ENCODE measurements at regions not wholly inside any gene's neighbourhood (a gene's known extent, or its start where the extent isn't known, plus 50 kb on each side); places are given as distances from the start of the nearest gene placed in this dataset.

DNA sequence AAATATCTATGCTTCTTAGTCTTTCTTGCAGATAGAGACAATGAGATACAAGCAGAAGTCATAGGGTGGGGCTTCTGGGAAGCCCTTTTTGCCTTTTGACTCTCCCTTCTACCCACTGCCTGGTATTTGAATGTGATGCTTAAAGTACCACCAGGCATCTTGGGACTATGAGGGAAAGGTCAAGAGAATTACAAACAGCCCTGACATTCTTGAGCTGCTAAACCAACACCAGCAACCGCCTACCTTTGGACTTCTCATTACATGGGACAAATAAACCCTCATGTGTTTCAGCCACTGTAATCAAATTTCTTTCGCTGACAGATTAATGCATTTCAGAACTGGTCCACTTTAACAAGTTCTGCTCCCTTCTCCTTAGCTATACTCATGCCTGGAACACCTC, 112.8 kb downstream of the LUZP4 start:
- TF ChIP-seq NFIC (IDR thresholded peaks at IDR 0.05) (no peak), YY1 (IDR thresholded peaks at IDR 0.05; ENCODE audit: low read depth) (no peak), CREB1 (IDR thresholded peaks at IDR 0.05; ENCODE audit: low read depth) (no peak), EP300 (IDR thresholded peaks at IDR 0.05; ENCODE audit: borderline replicate concordance) (no peak)

DNA sequence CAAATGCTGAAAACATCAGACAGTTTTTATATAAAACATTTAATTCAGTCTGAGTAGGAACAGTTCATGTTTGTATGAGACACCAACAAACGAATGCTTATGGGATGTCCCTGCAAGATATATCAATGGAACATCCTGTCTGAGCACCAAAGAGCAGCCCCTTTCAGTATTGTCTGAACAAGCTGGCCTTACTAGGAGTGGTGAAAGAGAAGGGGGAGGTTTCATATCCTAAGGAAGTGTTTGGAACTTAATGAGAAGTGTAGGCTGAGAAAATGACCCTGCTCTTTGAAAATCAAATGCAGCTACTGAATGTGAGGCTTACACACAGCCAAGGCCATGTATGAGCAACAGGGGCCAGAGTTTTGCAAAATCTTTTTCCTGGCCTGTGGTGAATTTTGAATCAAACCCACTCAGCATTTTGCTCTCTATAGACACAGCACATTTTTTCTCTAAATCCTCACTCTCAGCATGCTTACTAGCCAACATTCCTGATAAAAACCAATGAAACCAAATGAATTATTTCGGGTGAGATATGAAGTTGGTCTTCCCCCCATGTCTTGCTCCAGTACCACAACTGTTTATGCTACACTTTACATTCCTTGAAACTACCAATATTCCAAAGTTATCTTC, 119.4 kb downstream of the LUZP4 start:
- TF ChIP-seq, protein P1, sequence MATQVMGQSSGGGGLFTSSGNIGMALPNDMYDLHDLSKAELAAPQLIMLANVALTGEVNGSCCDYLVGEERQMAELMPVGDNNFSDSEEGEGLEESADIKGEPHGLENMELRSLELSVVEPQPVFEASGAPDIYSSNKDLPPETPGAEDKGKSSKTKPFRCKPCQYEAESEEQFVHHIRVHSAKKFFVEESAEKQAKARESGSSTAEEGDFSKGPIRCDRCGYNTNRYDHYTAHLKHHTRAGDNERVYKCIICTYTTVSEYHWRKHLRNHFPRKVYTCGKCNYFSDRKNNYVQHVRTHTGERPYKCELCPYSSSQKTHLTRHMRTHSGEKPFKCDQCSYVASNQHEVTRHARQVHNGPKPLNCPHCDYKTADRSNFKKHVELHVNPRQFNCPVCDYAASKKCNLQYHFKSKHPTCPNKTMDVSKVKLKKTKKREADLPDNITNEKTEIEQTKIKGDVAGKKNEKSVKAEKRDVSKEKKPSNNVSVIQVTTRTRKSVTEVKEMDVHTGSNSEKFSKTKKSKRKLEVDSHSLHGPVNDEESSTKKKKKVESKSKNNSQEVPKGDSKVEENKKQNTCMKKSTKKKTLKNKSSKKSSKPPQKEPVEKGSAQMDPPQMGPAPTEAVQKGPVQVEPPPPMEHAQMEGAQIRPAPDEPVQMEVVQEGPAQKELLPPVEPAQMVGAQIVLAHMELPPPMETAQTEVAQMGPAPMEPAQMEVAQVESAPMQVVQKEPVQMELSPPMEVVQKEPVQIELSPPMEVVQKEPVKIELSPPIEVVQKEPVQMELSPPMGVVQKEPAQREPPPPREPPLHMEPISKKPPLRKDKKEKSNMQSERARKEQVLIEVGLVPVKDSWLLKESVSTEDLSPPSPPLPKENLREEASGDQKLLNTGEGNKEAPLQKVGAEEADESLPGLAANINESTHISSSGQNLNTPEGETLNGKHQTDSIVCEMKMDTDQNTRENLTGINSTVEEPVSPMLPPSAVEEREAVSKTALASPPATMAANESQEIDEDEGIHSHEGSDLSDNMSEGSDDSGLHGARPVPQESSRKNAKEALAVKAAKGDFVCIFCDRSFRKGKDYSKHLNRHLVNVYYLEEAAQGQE (IDR thresholded peaks at IDR 0.05; ENCODE audit: low read depth): no peak
- TF ChIP-seq, protein P2, sequence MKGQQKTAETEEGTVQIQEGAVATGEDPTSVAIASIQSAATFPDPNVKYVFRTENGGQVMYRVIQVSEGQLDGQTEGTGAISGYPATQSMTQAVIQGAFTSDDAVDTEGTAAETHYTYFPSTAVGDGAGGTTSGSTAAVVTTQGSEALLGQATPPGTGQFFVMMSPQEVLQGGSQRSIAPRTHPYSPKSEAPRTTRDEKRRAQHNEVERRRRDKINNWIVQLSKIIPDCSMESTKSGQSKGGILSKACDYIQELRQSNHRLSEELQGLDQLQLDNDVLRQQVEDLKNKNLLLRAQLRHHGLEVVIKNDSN (IDR thresholded peaks at IDR 0.05): no peak
- TF ChIP-seq EGR1 (IDR thresholded peaks at IDR 0.05) (no peak), EP300 (IDR thresholded peaks at IDR 0.05; ENCODE audit: borderline replicate concordance) (no peak), TEAD4 (IDR thresholded peaks at IDR 0.05) (no peak), ZBTB7A (IDR thresholded peaks at IDR 0.05; ENCODE audit: low read depth) (no peak)

DNA sequence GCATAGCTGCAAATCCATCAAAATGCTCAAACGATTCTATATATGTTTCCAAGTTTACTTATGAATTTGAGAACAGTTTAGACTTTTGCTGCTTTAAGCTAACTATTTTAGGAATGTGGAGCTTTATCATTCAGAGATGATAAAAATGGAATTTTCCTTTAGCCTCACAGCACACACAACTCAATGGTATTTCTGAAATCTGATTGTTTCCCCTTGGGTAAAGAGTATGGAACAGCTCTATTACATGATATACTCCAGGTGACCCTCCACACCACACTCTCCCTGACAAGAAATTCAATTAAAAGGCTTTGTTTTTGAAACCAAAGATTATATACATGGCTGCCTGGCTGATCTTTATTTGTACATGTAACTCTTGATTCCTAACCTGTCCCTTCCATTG, 120.0 kb downstream of the LUZP4 start:
- TF ChIP-seq RAD21 (IDR thresholded peaks at IDR 0.05; ENCODE audit: low read depth) (no peak), EGR1 (IDR thresholded peaks at IDR 0.05) (no peak), TCF12 (IDR thresholded peaks at IDR 0.05; ENCODE audit: low read depth) (no peak), TAF1 (IDR thresholded peaks at IDR 0.05; ENCODE audit: low read depth) (no peak)
- TF ChIP-seq, protein P3, sequence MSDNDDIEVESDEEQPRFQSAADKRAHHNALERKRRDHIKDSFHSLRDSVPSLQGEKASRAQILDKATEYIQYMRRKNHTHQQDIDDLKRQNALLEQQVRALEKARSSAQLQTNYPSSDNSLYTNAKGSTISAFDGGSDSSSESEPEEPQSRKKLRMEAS (IDR thresholded peaks at IDR 0.05): no peak

DNA sequence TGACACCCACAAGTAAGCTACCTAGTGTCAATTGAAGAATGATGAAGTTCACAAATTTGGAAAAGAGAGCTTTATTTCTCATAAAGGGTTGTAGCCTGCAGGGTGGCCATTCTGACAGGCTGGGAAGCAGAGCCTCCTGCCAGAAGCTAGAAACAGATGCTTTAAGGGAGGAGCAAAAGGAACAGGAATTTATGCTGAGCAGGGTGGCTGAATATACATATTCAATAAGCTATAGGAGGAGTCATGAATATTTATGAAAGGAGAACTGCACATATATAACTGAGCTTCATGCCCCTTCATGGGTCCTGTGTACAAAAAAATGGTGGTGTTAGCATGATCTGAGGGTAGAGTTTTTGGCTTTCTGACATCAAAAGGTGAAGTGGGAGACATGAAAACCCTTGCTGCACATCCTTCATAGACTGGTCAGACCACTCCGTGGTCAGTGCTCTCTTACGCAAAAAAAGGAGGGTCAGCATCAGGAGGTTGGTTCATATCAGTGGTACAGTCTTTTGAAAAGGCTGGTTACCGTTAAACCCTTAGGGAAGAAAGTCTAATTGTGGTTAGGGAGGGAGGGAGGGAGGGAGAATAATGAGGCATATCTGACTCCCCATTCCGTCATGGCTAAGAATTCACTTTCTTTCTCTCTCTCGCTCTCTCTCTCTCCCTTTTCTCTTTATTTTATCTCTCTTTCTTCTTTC, 121.4 kb downstream of the LUZP4 start:
- TF ChIP-seq EP300 (IDR thresholded peaks at IDR 0.05; ENCODE audit: borderline replicate concordance) (no peak), EGR1 (IDR thresholded peaks at IDR 0.05) (no peak), CEBPB (IDR thresholded peaks at IDR 0.05) (no peak), FOXM1 (IDR thresholded peaks at IDR 0.05; ENCODE audit: borderline replicate concordance, low read depth) (no peak), TCF12 (IDR thresholded peaks at IDR 0.05; ENCODE audit: low read depth) (no peak), ZBTB7A (IDR thresholded peaks at IDR 0.05; ENCODE audit: low read depth) (no peak)

DNA sequence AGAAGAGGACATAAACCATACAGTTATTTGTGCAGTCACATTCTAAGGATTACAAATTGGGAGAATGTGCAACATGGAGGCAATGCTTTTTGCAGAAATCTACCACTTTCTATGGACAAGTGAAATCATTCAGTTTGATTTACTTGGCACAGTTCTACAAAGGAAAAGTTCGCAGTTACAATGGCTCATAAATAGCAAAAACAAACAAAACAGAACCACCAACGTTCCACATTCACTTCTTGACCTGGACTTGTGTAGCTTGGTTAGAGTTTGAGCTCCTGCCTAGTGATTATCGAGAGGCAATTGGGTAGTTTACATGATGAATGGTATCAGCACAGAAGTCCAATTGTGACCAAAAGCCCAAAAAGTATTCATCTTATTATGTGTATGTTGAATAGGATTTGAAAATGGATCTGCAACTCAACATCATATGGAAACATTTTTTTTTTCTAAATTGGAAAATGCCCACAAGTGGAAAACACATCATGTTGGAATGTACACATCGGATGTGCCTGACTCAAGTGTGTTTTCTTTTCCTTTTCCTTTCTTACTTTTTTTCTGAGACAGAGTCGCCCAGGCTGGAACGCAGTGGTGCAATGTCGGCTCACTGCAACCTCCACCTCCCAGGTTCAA, 123.8 kb downstream of the LUZP4 start:
- TF ChIP-seq RAD21 (IDR thresholded peaks at IDR 0.05; ENCODE audit: low read depth) (no peak), TAF1 (IDR thresholded peaks at IDR 0.05; ENCODE audit: low read depth) (no peak), CEBPB (IDR thresholded peaks at IDR 0.05) (no peak), TCF12 (IDR thresholded peaks at IDR 0.05; ENCODE audit: low read depth) (no peak), NFIC (IDR thresholded peaks at IDR 0.05) (no peak), ZBTB7A (IDR thresholded peaks at IDR 0.05; ENCODE audit: low read depth) (no peak), FOXM1 (IDR thresholded peaks at IDR 0.05; ENCODE audit: borderline replicate concordance, low read depth) (no peak)
- TF ChIP-seq, protein P2 (IDR thresholded peaks at IDR 0.05): no peak
- TF ChIP-seq, protein P1 (IDR thresholded peaks at IDR 0.05; ENCODE audit: low read depth): no peak

DNA sequence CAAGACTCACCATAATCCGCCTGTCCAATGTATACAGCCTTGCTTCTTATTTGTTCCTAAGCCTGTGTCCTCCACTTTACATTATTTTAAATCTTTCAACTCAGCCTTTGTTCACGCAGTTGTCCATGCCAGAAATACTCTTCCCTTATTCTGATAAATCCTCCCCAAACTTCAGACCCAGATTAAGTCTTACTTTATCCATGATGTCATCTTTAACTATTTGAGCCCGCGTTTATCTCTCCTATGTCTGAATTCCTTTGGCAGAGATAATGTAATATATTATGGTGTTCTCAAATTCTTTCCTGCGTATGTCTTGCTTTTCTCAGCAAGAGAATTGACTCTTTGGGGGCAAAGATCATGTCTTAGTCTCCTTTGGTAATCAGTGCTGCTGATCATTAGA, 129.6 kb downstream of the LUZP4 start:
- no peak for TF ChIP-seq TCF12 (IDR thresholded peaks at IDR 0.05; ENCODE audit: low read depth)

DNA sequence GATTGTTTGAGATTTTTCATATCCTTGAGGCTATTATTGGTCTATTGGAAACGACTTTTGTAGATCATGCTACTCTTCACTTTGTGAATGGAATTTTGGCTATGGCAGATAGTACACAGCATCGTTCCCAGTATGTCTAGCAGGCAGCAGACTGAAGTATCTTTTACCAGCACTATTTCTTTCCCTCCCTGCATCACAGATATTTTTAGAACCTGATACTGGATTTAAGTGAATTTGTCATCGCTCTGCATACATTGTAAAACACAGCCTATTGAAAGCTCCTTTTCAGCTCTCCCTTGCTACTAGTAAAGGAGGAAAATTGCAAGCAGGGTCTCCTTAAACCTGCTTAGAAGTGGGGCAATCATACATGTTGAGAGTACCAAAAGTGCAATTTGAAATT, 133.6 kb downstream of the LUZP4 start:
- no peak for TF ChIP-seq CREB1 (IDR thresholded peaks at IDR 0.05; ENCODE audit: low read depth)
- TF ChIP-seq, protein P3 (IDR thresholded peaks at IDR 0.05): no peak
